ENCODE measurements at regions not wholly inside any gene's neighbourhood (a gene's known extent, or its start where the extent isn't known, plus 50 kb on each side); places are given as distances from the start of the nearest gene placed in this dataset.
"Not testable (repeated sequence)": the region's sequence is repeated elsewhere in the genome, so short reads cannot be mapped to it uniquely, and the experiment has no call there.

- Histone ChIP-seq H3K27me3 (ENCODE audit: control insufficient read depth, insufficient read depth, low read length) (no peaks in the 10 kb centered on the region), H3K27ac (ENCODE audit: low read depth, low read length) (no peak overlapping the region), H3K4me1 (ENCODE audit: control insufficient read depth, insufficient read depth, low read length) (peaks cover 14% of the 10 kb centered on the region), H3K36me3 (ENCODE audit: control insufficient read depth, insufficient read depth, low read length) (no peaks in the 10 kb centered on the region), H3K9ac (ENCODE audit: low read depth, low read length) (no peak overlapping the region), H3K9me3 (ENCODE audit: control insufficient read depth, insufficient read depth, low read length) (no peaks in the 10 kb centered on the region), H3K4me3 (ENCODE audit: low read depth, low read length) (no peak overlapping the region)
Observed at GRCh38 chr3:66633402-66634381, 132.9 kb upstream of the LRIG1 start.

- Histone ChIP-seq H3K4me1 (ENCODE audit: control insufficient read depth, insufficient read depth, low read length) (0 out of 2 replicates have a peak, but pooled peaks cover 2% of the 10 kb centered on the region), H3K9me3 (ENCODE audit: control insufficient read depth, insufficient read depth, low read length) (no peaks in the 10 kb centered on the region), H3K27ac (ENCODE audit: low read depth, low read length) (peak overlapping the region; percentile 9), H3K27me3 (ENCODE audit: control insufficient read depth, insufficient read depth, low read length) (no peaks in the 10 kb centered on the region), H3K4me3 (ENCODE audit: low read depth, low read length) (no peak overlapping the region), H3K36me3 (ENCODE audit: control insufficient read depth, insufficient read depth, low read length) (no peaks in the 10 kb centered on the region), H3K9ac (ENCODE audit: low read depth, low read length) (no peak overlapping the region)
Observed at GRCh38 chr3:66638717-66639116, 137.9 kb upstream of the LRIG1 start.

GRCh38 chr3:66639809-66640356 lies 139.1 kb upstream of the LRIG1 start:
- Histone ChIP-seq H3K4me1 (ENCODE audit: control insufficient read depth, insufficient read depth, low read length) (no peaks in the 10 kb centered on the region), H3K9me3 (ENCODE audit: control insufficient read depth, insufficient read depth, low read length) (no peaks in the 10 kb centered on the region), H3K4me3 (ENCODE audit: low read depth, low read length) (no peak overlapping the region), H3K36me3 (ENCODE audit: control insufficient read depth, insufficient read depth, low read length) (no peaks in the 10 kb centered on the region), H3K9ac (ENCODE audit: low read depth, low read length) (no peak overlapping the region), H3K27me3 (ENCODE audit: control insufficient read depth, insufficient read depth, low read length) (no peaks in the 10 kb centered on the region), H3K27ac (ENCODE audit: low read depth, low read length) (no peak overlapping the region)

- Histone ChIP-seq H3K4me1 (ENCODE audit: control insufficient read depth, insufficient read depth, low read length) (no peaks in the 10 kb centered on the region), H3K9ac (ENCODE audit: low read depth, low read length) (no peak overlapping the region), H3K27me3 (ENCODE audit: control insufficient read depth, insufficient read depth, low read length) (no peaks in the 10 kb centered on the region), H3K27ac (ENCODE audit: low read depth, low read length) (no peak overlapping the region), H3K4me3 (ENCODE audit: low read depth, low read length) (no peak overlapping the region), H3K9me3 (ENCODE audit: control insufficient read depth, insufficient read depth, low read length) (no peaks in the 10 kb centered on the region), H3K36me3 (ENCODE audit: control insufficient read depth, insufficient read depth, low read length) (no peaks in the 10 kb centered on the region)
Observed at GRCh38 chr3:66642019-66642418, 141.2 kb upstream of the LRIG1 start.

- H3K4me3 ChIP-seq (ENCODE audit: low read depth, low read length), result no peak overlapping the region
- H3K4me1 ChIP-seq (ENCODE audit: control insufficient read depth, insufficient read depth, low read length), result no peaks in the 10 kb centered on the region
- H3K27ac ChIP-seq (ENCODE audit: low read depth, low read length), result no peak overlapping the region
- no peaks in the 10 kb centered on the region for H3K9me3 ChIP-seq (ENCODE audit: control insufficient read depth, insufficient read depth, low read length)
- no peak overlapping the region for H3K9ac ChIP-seq (ENCODE audit: low read depth, low read length)
- H3K27me3 ChIP-seq (ENCODE audit: control insufficient read depth, insufficient read depth, low read length), result no peaks in the 10 kb centered on the region
- H3K36me3 ChIP-seq (ENCODE audit: control insufficient read depth, insufficient read depth, low read length), result no peaks in the 10 kb centered on the region
Observed at GRCh38 chr3:66642484-66642883, 141.7 kb upstream of the LRIG1 start.

GRCh38 chr3:66644549-66644948 lies 143.7 kb upstream of the LRIG1 start:
- H3K36me3 ChIP-seq (ENCODE audit: control insufficient read depth, insufficient read depth, low read length), result no peaks in the 10 kb centered on the region
- H3K4me3 ChIP-seq (ENCODE audit: low read depth, low read length), result no peak overlapping the region
- no peak overlapping the region for H3K9ac ChIP-seq (ENCODE audit: low read depth, low read length)
- no peaks in the 10 kb centered on the region for H3K4me1 ChIP-seq (ENCODE audit: control insufficient read depth, insufficient read depth, low read length)
- H3K9me3 ChIP-seq (ENCODE audit: control insufficient read depth, insufficient read depth, low read length), result no peaks in the 10 kb centered on the region
- no peaks in the 10 kb centered on the region for H3K27me3 ChIP-seq (ENCODE audit: control insufficient read depth, insufficient read depth, low read length)
- H3K27ac ChIP-seq (ENCODE audit: low read depth, low read length), result no peak overlapping the region

GRCh38 chr3:66648975-66649374 lies 148.2 kb upstream of the LRIG1 start:
- Histone ChIP-seq H3K27ac (ENCODE audit: low read depth, low read length) (no peak overlapping the region), H3K9me3 (ENCODE audit: control insufficient read depth, insufficient read depth, low read length) (no peaks in the 10 kb centered on the region), H3K4me3 (ENCODE audit: low read depth, low read length) (no peak overlapping the region), H3K36me3 (ENCODE audit: control insufficient read depth, insufficient read depth, low read length) (no peaks in the 10 kb centered on the region), H3K27me3 (ENCODE audit: control insufficient read depth, insufficient read depth, low read length) (no peaks in the 10 kb centered on the region), H3K9ac (ENCODE audit: low read depth, low read length) (no peak overlapping the region), H3K4me1 (ENCODE audit: control insufficient read depth, insufficient read depth, low read length) (no peaks in the 10 kb centered on the region)

- not testable (repeated sequence) for H3K4me3 ChIP-seq (ENCODE audit: low read depth, low read length); H3K4me1 ChIP-seq (ENCODE audit: control insufficient read depth, insufficient read depth, low read length); H3K9me3 ChIP-seq (ENCODE audit: control insufficient read depth, insufficient read depth, low read length); H3K27ac ChIP-seq (ENCODE audit: low read depth, low read length); H3K27me3 ChIP-seq (ENCODE audit: control insufficient read depth, insufficient read depth, low read length); H3K9ac ChIP-seq (ENCODE audit: low read depth, low read length); H3K36me3 ChIP-seq (ENCODE audit: control insufficient read depth, insufficient read depth, low read length)
Observed at GRCh38 chr3:66651520-66651919, 150.7 kb upstream of the LRIG1 start.

- not testable (repeated sequence) for H3K36me3 ChIP-seq (ENCODE audit: control insufficient read depth, insufficient read depth, low read length); H3K9me3 ChIP-seq (ENCODE audit: control insufficient read depth, insufficient read depth, low read length); H3K9ac ChIP-seq (ENCODE audit: low read depth, low read length); H3K27ac ChIP-seq (ENCODE audit: low read depth, low read length); H3K27me3 ChIP-seq (ENCODE audit: control insufficient read depth, insufficient read depth, low read length); H3K4me3 ChIP-seq (ENCODE audit: low read depth, low read length); H3K4me1 ChIP-seq (ENCODE audit: control insufficient read depth, insufficient read depth, low read length)
Observed at GRCh38 chr3:66652100-66652499, 151.3 kb upstream of the LRIG1 start.

- Histone ChIP-seq H3K27ac (ENCODE audit: low read depth, low read length) (no peak overlapping the region), H3K27me3 (ENCODE audit: control insufficient read depth, insufficient read depth, low read length) (no peaks in the 10 kb centered on the region), H3K4me1 (ENCODE audit: control insufficient read depth, insufficient read depth, low read length) (no peaks in the 10 kb centered on the region; the same call in 1 of the 2 replicates), H3K36me3 (ENCODE audit: control insufficient read depth, insufficient read depth, low read length) (no peaks in the 10 kb centered on the region), H3K9ac (ENCODE audit: low read depth, low read length) (no peak overlapping the region), H3K9me3 (ENCODE audit: control insufficient read depth, insufficient read depth, low read length) (no peaks in the 10 kb centered on the region), H3K4me3 (ENCODE audit: low read depth, low read length) (no peak overlapping the region)
Observed at GRCh38 chr3:66655044-66655443, 154.2 kb upstream of the LRIG1 start.

GRCh38 chr3:66655671-66656070 lies 154.8 kb upstream of the LRIG1 start:
- Histone ChIP-seq H3K4me1 (ENCODE audit: control insufficient read depth, insufficient read depth, low read length) (no peaks in the 10 kb centered on the region; the same call in 1 of the 2 replicates), H3K27me3 (ENCODE audit: control insufficient read depth, insufficient read depth, low read length) (no peaks in the 10 kb centered on the region), H3K9me3 (ENCODE audit: control insufficient read depth, insufficient read depth, low read length) (no peaks in the 10 kb centered on the region), H3K27ac (ENCODE audit: low read depth, low read length) (no peak overlapping the region), H3K9ac (ENCODE audit: low read depth, low read length) (no peak overlapping the region), H3K36me3 (ENCODE audit: control insufficient read depth, insufficient read depth, low read length) (no peaks in the 10 kb centered on the region), H3K4me3 (ENCODE audit: low read depth, low read length) (no peak overlapping the region)

Measured in HUES48 (cell line).